ENCODE measurements at regions not wholly inside any gene's neighbourhood (a gene's known extent, or its start where the extent isn't known, plus 50 kb on each side); places are given as distances from the start of the nearest gene placed in this dataset.

- Histone ChIP-seq H3K14ac (replicated peaks; ENCODE audit: low read depth, low read length) (no peak overlapping the region), H3K4ac (ENCODE audit: low read depth, low read length) (no peak overlapping the region), H3K27ac (ENCODE audit: insufficient read depth, low read length) (no peak overlapping the region), H2AFZ (replicated peaks; ENCODE audit: low read length, poor library complexity) (no peak overlapping the region), H4K20me1 (ENCODE audit: insufficient read depth, low read length) (no peaks in the 10 kb centered on the region), H3K23ac (ENCODE audit: low read depth, low read length) (no peak overlapping the region), H3K9me3 (ENCODE audit: control insufficient read depth, insufficient read depth, low read length) (no peaks in the 10 kb centered on the region), H3K9ac (ENCODE audit: low read depth, low read length) (no peak overlapping the region), H2BK120ac (ENCODE audit: low read depth, low read length) (no peak overlapping the region), H3K18ac (ENCODE audit: low read depth, low read length) (no peak overlapping the region), H3K36me3 (ENCODE audit: control insufficient read depth, insufficient read depth, low read length) (no peaks in the 10 kb centered on the region), H2AK9ac (replicated peaks; ENCODE audit: low read depth, low read length, poor library complexity) (no peak overlapping the region), H3K4me1 (ENCODE audit: control insufficient read depth, insufficient read depth, low read length) (no peaks in the 10 kb centered on the region), H2BK20ac (ENCODE audit: low read depth, low read length) (no peak overlapping the region), H4K8ac (ENCODE audit: low read depth in 2 of 2, low read length in 2 of 2) (no peak overlapping the region), H3K9me1 (ENCODE audit: insufficient read depth, low read length) (no peaks in the 10 kb centered on the region), H3K79me1 (ENCODE audit: low read depth in 1 of 2, low read length in 2 of 2) (no peaks in the 10 kb centered on the region), H2AK5ac (ENCODE audit: low read depth, low read length) (no peak overlapping the region), H2BK5ac (ENCODE audit: low read depth, low read length, poor library complexity, severe bottlenecking) (no peak overlapping the region), H4K91ac (ENCODE audit: insufficient read depth, low read depth, low read length) (no peak overlapping the region), H3K27me3 (ENCODE audit: control insufficient read depth, insufficient read depth, low read length) (peaks cover 2% of the 10 kb centered on the region; the same call in 1 of the 2 replicates), H3K4me3 (ENCODE audit: insufficient read depth, low read depth, low read length) (no peak overlapping the region), H3K4me2 (ENCODE audit: low read depth, low read length) (no peak overlapping the region), H2BK15ac (ENCODE audit: low read depth, low read length) (no peak overlapping the region), H3K56ac (ENCODE audit: extremely low read depth, insufficient read depth, low read length) (no peak overlapping the region), H4K5ac (ENCODE audit: low read depth, low read length) (no peak overlapping the region)
- BruUV-seq (replicated peaks), result no TSS peak
- CTCF ChIA-PET, result no interaction called here
- ATAC-seq (ENCODE audit: low read depth), result no peak
- no peak for DNase-seq
- dilution Hi-C loops (cut with HindIII; ENCODE audit: low sequenced_read_pairs, unreplicated experiment) (no loop called here), in situ Hi-C loops (cut with MboI; ENCODE audit: low sequenced_read_pairs) (no loop called here), intact Hi-C loops (cut with micrococcal nuclease) (no loop called here)
- no peak for TF ChIP-seq RFX5 (IDR thresholded peaks at IDR 0.05; ENCODE audit: low read depth, low read length)
- TF ChIP-seq CTCF (conservative IDR thresholded peaks at IDR 0.05; ENCODE audit: low read depth, low read length), result no peak
- no peak for TF ChIP-seq RCOR1 (IDR thresholded peaks at IDR 0.05; ENCODE audit: insufficient replicate concordance, low read length)
- TF ChIP-seq MAFK (IDR thresholded peaks at IDR 0.05; ENCODE audit: low read depth, low read length), result no peak
- TF ChIP-seq RAD21 (IDR thresholded peaks at IDR 0.05; ENCODE audit: low read length), result no peak
- no peak for TF ChIP-seq FOS (IDR thresholded peaks at IDR 0.05; ENCODE audit: low read depth, low read length)
- no peak for TF ChIP-seq SMC3 (IDR thresholded peaks at IDR 0.05; ENCODE audit: low read depth, low read length)
- no peak for TF ChIP-seq ELK1 (IDR thresholded peaks at IDR 0.05; ENCODE audit: borderline replicate concordance, low read depth, low read length)
- no peak for TF ChIP-seq MAZ (IDR thresholded peaks at IDR 0.05; ENCODE audit: borderline replicate concordance, low read depth, low read length)
- no peak for TF ChIP-seq NFE2L2 (IDR thresholded peaks at IDR 0.05; ENCODE audit: low read depth, low read length)
- TF ChIP-seq CHD1 (IDR thresholded peaks at IDR 0.05; ENCODE audit: low read depth, low read length), result no peak
- TF ChIP-seq, protein P1, sequence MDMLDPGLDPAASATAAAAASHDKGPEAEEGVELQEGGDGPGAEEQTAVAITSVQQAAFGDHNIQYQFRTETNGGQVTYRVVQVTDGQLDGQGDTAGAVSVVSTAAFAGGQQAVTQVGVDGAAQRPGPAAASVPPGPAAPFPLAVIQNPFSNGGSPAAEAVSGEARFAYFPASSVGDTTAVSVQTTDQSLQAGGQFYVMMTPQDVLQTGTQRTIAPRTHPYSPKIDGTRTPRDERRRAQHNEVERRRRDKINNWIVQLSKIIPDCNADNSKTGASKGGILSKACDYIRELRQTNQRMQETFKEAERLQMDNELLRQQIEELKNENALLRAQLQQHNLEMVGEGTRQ (IDR thresholded peaks at IDR 0.05; ENCODE audit: low read depth, low read length), result no peak
- TF ChIP-seq CEBPB (IDR thresholded peaks at IDR 0.05; ENCODE audit: low read depth, low read length), result no peak
- TF ChIP-seq MXI1 (IDR thresholded peaks at IDR 0.05; ENCODE audit: borderline replicate concordance, low read depth, low read length), result no peak
- TF ChIP-seq BHLHE40 (IDR thresholded peaks at IDR 0.05; ENCODE audit: low read depth, low read length), result no peak
- TF ChIP-seq POLR2A (IDR thresholded peaks at IDR 0.05; ENCODE audit: low read depth, low read length), result no peak
- POLR2A ChIA-PET (ENCODE audit: unreplicated experiment), result no interaction called here
- no CpG with 5 or more reads among the region's 2 CpGs for WGBS, 2 experiments (ENCODE audit: extremely low coverage in 2 of 2, insufficient read length in 1 of 2)
Observed at GRCh38 chr12:58086006-58086405, 144.6 kb downstream of the ATP23 start.
